ENCODE measurements at regions not wholly inside any gene's neighbourhood (a gene's known extent, or its start where the extent isn't known, plus 50 kb on each side); places are given as distances from the start of the nearest gene placed in this dataset.
"Not testable (repeated sequence)": the region's sequence is repeated elsewhere in the genome, so short reads cannot be mapped to it uniquely, and the experiment has no call there.

DNA sequence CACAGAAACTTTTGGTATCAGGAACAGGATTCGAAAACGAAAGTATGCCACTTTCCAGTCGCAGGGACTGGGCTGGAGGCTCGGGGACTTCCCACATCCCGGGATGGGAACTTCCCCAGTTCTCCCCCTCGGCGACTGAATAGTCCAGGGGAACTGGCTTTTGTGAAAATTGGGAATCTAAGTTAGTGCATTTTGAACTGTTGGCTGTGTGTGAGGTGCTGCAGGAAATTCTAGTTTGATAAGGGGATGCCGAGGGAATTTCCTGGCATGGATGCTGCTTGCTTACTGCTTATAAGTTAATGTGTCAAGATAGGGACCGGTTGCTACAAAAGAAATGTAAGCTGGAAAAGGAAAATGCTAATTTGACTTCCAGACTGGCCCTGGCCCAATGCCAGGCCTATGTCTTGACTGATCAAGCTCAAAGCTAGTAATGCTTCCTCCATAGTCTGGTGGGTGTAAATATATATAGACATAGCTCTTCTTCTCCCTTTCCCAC, 73.4 kb upstream of the EIF5 start:
- DNase-seq: peak; percentile 62 to 68

DNA sequence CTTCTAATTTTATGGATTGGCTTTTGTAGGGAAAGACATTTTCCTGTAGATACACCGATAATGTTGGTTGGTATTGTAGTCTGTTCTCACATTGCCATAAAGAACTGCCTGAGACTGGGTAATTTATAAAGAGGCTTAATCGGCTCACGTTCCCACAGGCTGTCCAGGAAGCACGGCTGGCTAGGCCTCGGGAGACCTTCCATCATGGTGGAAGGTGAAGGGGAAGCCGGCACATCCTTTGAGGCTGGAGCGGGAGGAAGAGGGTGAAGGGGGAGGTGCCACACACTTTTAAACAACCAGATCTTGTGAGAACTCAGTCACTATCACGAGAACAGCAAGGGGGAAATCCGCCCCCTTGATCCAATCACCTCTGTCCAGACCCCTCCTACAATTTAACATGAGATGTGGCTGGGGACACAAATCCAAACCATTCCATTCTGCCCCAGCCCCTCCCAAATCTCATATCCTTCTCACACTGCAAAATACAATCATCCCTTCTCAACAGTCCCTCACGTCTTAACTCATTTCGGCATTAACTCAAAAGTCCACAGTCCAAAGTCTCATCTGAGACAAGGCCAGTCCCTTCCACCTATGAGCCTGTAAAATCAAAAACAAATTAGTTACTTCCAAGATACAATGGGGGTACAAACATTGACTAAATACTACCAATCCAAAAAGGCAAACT, 66.7 kb upstream of the EIF5 start:
- DNase-seq: no peak

DNA sequence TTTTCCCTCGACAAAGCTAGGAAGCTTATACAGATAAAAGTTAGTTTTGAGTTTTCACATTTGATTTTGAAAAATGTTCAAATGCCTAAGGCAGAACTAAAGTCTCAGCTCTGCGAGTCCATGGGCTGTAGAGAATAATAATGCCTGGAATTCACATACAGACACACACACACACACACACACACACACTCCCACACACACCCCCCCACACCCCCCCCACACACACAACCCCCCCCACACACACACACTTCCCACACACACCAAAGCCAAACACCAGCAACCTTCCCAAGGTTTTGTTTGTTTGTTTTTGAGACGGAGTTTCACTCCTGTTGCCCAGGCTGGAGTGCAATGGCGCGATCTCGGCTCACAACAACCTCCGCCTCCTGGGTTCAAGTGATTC, 62.8 kb upstream of the EIF5 start:
- DNase-seq: no peak

DNA sequence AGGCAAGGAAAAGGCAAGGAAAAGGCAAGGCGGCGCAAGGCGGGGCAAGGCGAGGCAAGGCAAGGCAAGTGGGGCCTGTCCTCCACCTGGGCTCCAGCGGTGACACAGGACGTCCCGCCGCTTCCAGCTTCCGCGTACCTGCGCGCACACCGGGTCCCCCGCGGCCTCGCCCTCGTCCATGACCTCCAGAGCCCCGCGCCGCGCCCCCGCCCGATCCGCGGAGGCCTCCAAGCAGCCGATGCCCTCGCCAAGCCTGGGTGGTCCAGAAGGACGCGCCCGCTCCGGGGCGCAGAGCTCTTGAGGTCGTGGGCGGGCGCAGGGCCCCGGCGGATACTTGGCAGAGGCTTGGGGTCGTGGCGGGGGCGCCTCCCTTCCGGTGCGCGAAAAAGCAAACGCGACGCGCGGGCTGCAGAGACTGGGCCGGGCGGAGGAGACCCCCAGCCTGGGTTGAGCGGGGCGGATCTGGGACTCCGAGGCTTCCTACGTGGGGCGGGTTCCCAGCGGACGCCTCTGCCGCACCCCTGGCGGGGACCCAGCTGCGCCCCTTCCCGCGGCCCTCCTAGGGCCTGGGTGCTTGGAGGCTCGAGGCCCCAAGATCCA, 60.8 kb upstream of the EIF5 start:
- DNase-seq: peak; percentile 37 to 39

DNA sequence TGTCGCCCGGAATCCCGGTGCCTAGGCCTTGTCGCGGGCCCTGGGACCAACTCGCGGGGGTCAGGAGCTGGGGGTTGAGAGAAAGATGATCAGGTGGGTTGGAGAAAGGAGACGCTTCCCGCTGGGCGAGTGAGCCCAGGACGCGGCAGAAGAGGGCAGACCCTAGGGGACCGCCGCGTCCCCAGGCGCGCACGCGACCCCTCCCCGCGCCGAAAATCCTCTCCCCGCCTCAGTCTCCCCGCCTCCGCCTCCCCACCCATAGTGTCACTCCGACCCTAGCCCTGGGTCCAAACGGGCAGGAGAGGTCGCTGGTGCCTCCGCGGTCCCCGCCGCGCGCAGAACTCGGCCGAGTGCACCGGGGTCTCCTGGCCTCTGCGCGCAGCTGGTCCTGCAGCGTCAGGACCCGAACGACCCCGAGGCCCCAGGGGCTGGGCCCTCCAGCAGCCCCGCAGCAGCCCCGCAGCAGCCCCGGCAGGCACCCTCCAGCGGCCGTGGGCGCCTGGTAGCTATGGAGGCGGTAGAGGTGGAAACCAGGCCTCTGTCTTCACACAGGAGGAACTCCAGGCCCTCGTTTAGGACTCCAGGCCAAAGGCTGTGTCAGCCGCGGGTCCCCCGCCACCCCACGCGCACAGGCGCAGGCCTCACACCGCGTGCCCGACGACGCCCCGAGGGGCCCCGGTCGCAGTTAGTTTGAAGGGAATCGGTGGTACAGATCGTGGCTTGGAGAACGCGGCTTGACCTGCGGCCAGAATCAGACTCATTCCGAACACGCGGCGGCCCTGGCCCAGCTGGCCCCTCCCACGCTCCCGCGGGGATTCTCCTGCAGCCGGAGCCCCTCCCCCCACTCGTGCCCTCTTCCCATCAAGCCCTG, 60.1 kb upstream of the EIF5 start:
- DNase-seq: no peak

DNA sequence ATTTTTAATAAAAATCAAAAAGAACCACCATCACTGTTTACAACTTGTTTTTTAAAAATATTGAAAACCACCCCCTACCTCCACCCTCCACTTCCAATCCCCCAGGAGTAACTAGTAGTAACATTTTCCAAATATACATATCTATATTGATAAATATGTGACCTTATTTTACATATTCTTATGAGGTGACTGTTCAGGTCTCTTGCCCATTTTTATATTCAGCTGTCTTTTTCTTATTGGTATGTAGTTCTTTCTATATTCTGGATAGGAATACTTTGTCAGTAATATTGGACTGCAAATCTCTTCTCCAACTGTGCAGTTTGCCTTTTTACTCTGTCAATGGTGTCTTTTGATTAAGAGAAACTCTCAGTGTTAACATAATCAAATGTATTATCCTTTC, 59.0 kb upstream of the EIF5 start:
- no peak for DNase-seq

DNA sequence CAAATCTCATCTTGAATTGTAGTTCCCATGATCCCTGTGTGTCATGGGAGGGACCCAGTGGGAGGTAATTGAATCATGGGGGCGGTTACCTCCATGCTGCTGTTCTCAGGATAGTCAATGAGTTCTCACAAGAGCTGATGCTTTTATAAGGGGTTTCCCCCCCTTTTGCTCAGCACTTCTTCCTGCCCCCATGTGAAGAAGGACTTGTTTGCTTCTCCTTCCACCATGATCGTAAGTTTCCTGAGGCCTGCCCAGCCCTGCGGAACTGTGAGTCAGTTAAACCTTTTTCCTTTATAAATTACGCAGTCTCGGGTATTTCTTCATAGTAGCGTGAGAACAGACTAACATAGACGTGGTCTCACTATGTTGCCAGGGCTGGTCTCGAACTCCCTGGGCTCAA, 56.1 kb upstream of the EIF5 start:
- DNase-seq: no peak

DNA sequence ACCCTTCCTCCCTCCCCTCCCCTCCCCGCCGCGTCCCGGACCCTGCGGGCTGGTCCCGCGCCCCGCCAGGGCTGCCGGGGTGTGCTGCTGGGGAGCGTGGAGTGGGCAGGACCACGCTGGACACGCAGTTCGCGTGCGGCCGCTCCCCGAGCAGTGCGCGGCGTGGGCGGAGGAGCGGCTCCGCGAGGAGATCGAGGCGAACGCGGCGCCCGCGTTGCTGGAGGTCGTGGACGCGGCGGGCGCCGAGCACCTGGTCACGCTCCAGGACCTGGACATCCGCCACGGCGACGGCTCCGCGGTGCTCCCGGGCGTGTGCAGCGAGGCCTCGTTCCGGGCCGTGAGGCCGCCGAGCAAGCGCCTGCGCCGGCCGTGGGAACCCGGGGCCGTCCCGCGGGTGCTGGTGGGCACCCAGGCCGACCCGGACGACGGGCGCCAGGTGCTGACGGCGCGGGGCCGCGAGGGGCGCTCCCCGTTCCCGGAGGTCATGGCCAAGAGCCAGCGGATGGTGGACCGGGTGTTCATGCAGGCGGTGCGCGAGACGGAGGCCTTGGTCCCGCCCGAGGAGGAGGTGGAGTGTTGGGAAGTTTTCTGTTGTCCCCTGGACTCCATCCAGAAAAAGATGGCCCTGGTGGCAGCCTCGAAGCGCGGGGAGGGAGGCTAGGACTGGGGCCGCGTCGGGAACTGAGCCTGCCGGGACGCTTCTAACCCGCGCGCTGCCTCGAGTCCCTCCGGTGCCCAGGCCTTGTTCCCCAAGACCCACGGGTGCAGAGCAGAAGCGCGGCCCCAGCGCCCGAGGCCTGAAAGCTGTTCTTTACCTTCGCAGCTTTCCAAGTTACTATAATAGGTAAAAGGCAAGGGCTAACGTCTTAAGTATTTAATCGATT, 54.7 kb upstream of the EIF5 start:
- DNase-seq: no peak

DNA sequence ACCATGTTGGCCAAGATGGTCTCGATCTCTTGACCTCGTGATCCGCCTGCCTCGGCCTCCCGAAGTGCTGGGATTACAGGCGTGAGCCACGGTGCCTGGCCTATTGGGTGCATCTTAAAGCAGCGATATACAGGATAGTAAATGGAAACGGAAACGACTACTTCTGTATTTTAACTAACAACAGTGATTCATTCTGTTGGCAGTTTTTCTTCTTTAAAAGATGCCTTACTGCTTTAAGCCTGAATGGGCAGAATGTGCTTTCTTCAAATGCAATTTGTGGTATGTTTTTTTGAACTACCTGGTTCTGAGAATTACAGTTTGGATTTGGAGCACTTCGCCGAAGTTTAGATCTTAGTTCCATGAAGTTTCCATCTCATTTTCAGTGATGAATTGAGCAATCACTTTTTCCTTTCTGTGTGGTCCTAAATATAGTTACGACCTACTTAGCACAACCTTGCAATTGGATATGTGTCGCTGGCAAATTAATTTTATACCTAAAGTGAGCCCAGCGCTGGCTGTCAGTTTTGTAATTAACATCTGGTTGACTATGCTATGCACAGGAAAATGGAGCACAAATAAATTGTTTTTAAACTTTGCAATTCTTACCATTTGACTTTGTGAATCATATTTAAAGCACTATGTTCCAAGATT, 53.6 kb upstream of the EIF5 start:
- no peak for DNase-seq

DNA sequence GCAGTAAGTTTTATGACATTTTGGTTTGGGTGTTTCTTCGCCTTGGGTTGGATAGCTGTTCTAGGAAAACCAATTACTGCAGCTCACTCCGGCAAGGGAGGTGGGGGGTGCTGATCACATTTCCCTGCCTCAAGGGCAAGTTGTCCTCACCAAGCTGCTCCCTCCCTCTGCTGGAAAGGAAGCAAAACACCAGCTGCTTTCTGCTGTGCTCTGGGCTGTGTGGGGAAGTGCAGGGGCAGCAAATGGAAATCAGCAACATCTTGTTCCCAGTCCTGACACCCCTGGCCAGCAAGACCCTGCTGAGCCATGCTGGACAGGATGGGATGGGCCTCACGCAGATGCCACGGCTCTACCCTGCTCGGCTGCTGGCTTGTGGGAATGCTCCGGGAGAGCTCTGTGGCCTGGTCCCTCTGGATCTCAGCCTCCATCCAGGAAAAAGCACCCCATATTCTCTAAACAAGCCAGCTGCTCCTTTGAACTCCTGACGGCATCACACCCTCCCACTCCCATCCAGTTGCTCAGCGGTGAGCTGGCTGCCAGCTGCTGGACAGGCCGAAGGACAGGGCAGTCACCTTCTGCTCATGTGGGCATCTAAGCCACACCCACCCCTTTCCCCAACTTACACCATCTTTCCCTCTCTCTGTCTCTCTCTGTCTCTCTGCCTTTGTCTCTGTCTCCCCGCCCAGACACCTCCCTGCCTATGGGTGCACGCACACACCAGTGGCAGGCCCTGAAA, 52.4 kb upstream of the EIF5 start:
- DNase-seq: peak; percentile 43 to 47

DNA sequence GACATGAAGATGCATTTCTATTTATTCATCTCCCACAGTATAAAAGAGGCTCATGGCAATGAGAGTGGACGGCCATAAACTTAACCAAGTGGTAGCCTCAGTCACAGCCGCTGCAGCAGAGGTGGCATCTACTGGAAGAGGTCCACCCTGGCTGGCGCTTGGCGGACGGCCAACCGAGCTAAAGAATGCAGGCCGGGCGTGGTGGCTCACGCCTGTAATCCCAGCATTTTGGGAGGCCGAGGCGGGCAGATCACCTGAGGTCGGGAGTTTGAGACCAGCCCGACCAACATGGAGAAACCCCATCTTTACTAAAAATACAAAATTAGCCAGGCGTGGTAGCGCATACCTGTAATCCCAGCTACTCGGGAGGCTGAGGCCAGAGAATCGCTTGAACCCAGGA, 51.7 kb upstream of the EIF5 start:
- DNase-seq: not testable (repeated sequence)

DNA sequence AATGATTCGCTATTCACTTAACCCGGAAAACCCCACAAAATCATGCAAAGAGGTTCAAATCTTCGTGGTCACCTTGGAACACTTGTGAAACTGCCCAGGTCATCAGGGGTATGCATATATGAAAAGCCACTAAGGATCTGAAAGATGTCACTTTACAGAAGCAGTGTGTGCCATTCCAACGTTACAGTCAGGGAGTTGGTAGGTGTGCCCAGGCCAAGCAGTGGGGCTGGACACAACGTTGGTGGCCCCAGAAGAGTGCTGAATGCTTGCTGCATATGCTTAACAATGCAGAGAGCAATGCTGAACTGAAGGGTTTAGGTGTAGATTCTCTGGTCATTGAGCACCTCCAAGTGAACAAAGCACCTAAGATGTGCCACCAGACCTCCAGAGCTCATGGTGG, 51.1 kb upstream of the EIF5 start:
- no peak for DNase-seq

DNA sequence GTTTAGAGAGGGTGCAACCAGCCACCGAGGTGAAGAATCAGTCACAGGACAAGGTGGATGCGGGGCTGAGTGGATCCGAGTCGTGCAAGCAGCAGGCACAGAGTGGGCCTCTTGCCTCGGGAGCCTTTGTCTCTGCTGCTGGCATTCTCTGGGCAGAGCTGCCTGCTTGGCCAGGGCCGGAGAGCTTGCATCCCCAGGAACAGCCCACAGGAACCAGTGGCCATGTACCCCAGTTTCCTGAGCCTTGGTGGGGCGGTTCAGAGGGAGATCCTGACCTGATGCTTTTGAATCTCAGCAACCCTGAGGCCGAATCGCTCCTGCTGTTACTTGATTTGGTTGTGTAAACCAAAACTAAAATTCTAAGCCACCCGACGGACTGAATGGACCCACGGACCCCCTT, 50.1 kb upstream of the EIF5 start:
- DNase-seq: no peak

All from right lung (tissue), 2 donors.